Panc1 (cell line): ENCODE measurements at regions not wholly inside any gene's neighbourhood (a gene's known extent, or its start where the extent isn't known, plus 50 kb on each side); places are given as distances from the start of the nearest gene placed in this dataset.

Experiments
- ATAC-seq: fragments of 200-7000 bp; cut with Tn5 transposase; 2 replicates; pipeline ENCODE4 v1.9.1; 2020; ENCODE audit warnings: mild to moderate bottlenecking, moderate library complexity
- BruUV-seq: library from RNA; stranded (reverse); fragments of 400-500 nt; replicated peaks from 2 replicates; lab custom pipeline; 2021; lab: Mats Ljungman, UMichigan
- CTCF ChIA-PET: fragments of 300-600 bp; sonication (Branson Sonifier 250); formaldehyde crosslinking; loops from one replicate; lab custom pipeline; 2022; ENCODE audit warnings: antibody characterized with exemption; lab: Charles Lee
- POLR2A ChIA-PET: fragments of 300-600 bp; sonication (Branson Sonifier 250); formaldehyde crosslinking; loops from one replicate; lab custom pipeline; 2022; ENCODE audit warnings: antibody characterized with exemption; lab: Charles Lee
- DNase-seq: peaks from one replicate; pipeline ENCODE4 v3.0.0-alpha.2; 2010; ENCODE audit warnings: low read depth, low spot score
- H3K27ac ChIP-seq: 2 replicates; pipeline ENCODE4 v1.5.1; 2011; ENCODE audit warnings: mild to moderate bottlenecking, low read length, inconsistent platforms
- H3K27me3 ChIP-seq: fragments of 200-500 bp; sonication (Bioruptor generic); 2 replicates; pipeline ENCODE4 v1.6.0; 2014; ENCODE audit warnings: low read length, inconsistent platforms; ENCODE audit not compliant: control insufficient read depth, insufficient read depth
- H3K36me3 ChIP-seq: fragments of 200-500 bp; sonication (Bioruptor generic); 2 replicates; pipeline ENCODE4 v1.5.1; 2014; ENCODE audit warnings: inconsistent platforms, mild to moderate bottlenecking, low read length, moderate library complexity; ENCODE audit not compliant: control insufficient read depth, insufficient read depth
- H3K4me1 ChIP-seq: 2 replicates; pipeline ENCODE4 v1.5.1; 2011; ENCODE audit warnings: inconsistent platforms, mild to moderate bottlenecking, low read length, moderate library complexity; ENCODE audit not compliant: control insufficient read depth, insufficient read depth
- H3K4me3 ChIP-seq, 2 experiments: 2 replicates each; pipeline ENCODE4 v1.5.1; 2011 to 2012; ENCODE audit warnings: low read depth in 2 of 2, low read length in 2 of 2, mild to moderate bottlenecking in 2 of 2, inconsistent platforms in 1 of 2, moderate library complexity in 1 of 2
- H3K9me3 ChIP-seq: fragments of 200-500 bp; sonication (Bioruptor generic); 2 replicates; pipeline ENCODE4 v1.5.1; 2014; ENCODE audit warnings: low read depth, mild to moderate bottlenecking, inconsistent platforms, low read length, moderate library complexity; ENCODE audit not compliant: control insufficient read depth, insufficient read depth
- POLR2AphosphoS5 ChIP-seq: IDR thresholded peaks from 2 replicates; pipeline ENCODE4 v1.6.1; 2012; ENCODE audit warnings: mild to moderate bottlenecking, low read depth, low read length, moderate library complexity
- SIN3A ChIP-seq: IDR thresholded peaks from 2 replicates; pipeline ENCODE4 v1.6.1; 2012; ENCODE audit warnings: low read depth, mild to moderate bottlenecking, low read length, moderate library complexity, borderline replicate concordance; ENCODE audit not compliant: insufficient read depth
- TCF7L2 ChIP-seq: IDR thresholded peaks from 2 replicates; pipeline ENCODE4 v1.6.1; 2011; ENCODE audit warnings: mild to moderate bottlenecking, low read depth, low read length, inconsistent platforms
- in situ Hi-C: cut with HindIII; loops from 2 replicates; pipeline ENCODE4 v1.10.0; 2016; ENCODE audit warnings: low sequenced_read_pairs, low pct_unique_long_range_greater_than_20kb
- intact Hi-C: fragments of 100-400 bp; cut with micrococcal nuclease; formaldehyde crosslinking; loops from one replicate; pipeline ENCODE4 v1.10.0; 2022; ENCODE audit not compliant: unreplicated experiment
- TF ChIP-seq, protein P1 (sequence below), 2 experiments: IDR thresholded peaks; 2 replicates each; pipeline ENCODE4 v1.6.1; 2011 to 2012; ENCODE audit warnings: low read depth in 2 of 2, control low read depth in 1 of 2, low read length in 1 of 2, mild to moderate bottlenecking in 1 of 2, moderate library complexity in 1 of 2; ENCODE audit not compliant: insufficient read depth in 1 of 2
- TF ChIP-seq, protein P2 (sequence below): fragments of 450-650 bp; IDR thresholded peaks from 2 replicates; pipeline ENCODE4 v1.5.1; 2017; ENCODE audit warnings: mild to moderate bottlenecking

DNA sequence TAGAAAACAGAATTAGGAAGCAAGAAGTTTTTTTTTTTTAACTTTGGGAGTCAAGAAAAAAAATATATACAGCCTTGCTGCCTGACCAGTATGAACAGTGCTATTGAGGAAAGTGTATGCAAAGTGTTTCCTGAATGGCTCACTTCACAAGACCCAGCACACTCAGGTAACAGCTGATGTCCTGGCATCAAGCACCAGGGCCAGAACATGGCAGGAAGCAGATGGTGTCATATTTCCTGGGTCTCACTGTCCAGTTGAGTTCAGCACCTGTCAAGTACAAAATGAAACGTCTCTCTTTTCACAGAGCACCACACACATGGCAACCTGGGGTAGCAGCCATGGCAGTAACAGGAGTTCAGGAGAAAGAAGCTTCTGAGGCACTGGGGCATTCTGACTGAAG, 372.3 kb downstream of the TTLL7 start:
- Histone ChIP-seq H3K27me3 (no peaks in the 10 kb centered on the region), H3K27ac (no peak overlapping the region), H3K9me3 (no peaks in the 10 kb centered on the region), H3K36me3 (no peaks in the 10 kb centered on the region), H3K4me1 (no peaks in the 10 kb centered on the region), H3K4me3 (no peak overlapping the region)
- ATAC-seq (no peak), DNase-seq (no peak)
- in situ Hi-C loops (no loop called here), intact Hi-C loops (no loop called here)
- ChIA-PET POLR2A (no interaction called here), CTCF (no interaction called here)
- TF ChIP-seq, protein P1, sequence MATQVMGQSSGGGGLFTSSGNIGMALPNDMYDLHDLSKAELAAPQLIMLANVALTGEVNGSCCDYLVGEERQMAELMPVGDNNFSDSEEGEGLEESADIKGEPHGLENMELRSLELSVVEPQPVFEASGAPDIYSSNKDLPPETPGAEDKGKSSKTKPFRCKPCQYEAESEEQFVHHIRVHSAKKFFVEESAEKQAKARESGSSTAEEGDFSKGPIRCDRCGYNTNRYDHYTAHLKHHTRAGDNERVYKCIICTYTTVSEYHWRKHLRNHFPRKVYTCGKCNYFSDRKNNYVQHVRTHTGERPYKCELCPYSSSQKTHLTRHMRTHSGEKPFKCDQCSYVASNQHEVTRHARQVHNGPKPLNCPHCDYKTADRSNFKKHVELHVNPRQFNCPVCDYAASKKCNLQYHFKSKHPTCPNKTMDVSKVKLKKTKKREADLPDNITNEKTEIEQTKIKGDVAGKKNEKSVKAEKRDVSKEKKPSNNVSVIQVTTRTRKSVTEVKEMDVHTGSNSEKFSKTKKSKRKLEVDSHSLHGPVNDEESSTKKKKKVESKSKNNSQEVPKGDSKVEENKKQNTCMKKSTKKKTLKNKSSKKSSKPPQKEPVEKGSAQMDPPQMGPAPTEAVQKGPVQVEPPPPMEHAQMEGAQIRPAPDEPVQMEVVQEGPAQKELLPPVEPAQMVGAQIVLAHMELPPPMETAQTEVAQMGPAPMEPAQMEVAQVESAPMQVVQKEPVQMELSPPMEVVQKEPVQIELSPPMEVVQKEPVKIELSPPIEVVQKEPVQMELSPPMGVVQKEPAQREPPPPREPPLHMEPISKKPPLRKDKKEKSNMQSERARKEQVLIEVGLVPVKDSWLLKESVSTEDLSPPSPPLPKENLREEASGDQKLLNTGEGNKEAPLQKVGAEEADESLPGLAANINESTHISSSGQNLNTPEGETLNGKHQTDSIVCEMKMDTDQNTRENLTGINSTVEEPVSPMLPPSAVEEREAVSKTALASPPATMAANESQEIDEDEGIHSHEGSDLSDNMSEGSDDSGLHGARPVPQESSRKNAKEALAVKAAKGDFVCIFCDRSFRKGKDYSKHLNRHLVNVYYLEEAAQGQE (IDR thresholded peaks at IDR 0.05; ENCODE audit: insufficient read depth in 1 of 2, low read depth in 2 of 2, low read length in 1 of 2) = no peak
- TF ChIP-seq TCF7L2 = no peak
- TF ChIP-seq POLR2AphosphoS5 = no peak
- TF ChIP-seq SIN3A = no peak
- TF ChIP-seq, protein P2, sequence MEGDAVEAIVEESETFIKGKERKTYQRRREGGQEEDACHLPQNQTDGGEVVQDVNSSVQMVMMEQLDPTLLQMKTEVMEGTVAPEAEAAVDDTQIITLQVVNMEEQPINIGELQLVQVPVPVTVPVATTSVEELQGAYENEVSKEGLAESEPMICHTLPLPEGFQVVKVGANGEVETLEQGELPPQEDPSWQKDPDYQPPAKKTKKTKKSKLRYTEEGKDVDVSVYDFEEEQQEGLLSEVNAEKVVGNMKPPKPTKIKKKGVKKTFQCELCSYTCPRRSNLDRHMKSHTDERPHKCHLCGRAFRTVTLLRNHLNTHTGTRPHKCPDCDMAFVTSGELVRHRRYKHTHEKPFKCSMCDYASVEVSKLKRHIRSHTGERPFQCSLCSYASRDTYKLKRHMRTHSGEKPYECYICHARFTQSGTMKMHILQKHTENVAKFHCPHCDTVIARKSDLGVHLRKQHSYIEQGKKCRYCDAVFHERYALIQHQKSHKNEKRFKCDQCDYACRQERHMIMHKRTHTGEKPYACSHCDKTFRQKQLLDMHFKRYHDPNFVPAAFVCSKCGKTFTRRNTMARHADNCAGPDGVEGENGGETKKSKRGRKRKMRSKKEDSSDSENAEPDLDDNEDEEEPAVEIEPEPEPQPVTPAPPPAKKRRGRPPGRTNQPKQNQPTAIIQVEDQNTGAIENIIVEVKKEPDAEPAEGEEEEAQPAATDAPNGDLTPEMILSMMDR = no peak
- BruUV-seq = no TSS peak

DNA sequence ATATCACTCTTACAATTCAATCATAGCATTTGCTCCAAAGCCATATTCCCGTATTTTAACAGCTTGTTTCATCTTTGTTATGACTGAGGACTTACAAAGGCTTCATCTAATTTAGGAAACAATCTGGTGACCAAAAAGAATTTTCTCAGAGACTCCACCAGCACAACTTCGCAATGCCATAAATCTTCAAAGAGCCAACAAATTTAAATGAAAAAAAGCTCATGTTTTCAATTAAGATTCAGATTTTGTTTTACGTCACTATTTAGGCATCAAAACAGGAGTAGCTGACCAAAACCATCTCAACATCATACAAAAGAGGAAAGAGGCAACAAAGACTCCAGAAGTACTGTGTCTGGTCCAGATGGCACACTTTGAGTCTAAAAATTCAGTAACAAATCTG, 373.3 kb downstream of the TTLL7 start:
- ATAC-seq (no peak), DNase-seq (no peak)
- ChIA-PET POLR2A (no interaction called here), CTCF (no interaction called here)
- no TSS peak for BruUV-seq
- no peaks in the 10 kb centered on the region for H3K9me3 ChIP-seq
- intact Hi-C loops (no loop called here), in situ Hi-C loops (no loop called here)
- TF ChIP-seq SIN3A (no peak), TCF7L2 (no peak), POLR2AphosphoS5 (no peak)
- TF ChIP-seq, protein P2 = no peak
- TF ChIP-seq, protein P1 (IDR thresholded peaks at IDR 0.05; ENCODE audit: insufficient read depth in 1 of 2, low read depth in 2 of 2, low read length in 1 of 2) = no peak
- no peaks in the 10 kb centered on the region for H3K36me3 ChIP-seq
- H3K4me1 ChIP-seq = no peaks in the 10 kb centered on the region
- no peak overlapping the region for H3K4me3 ChIP-seq
- no peak overlapping the region for H3K27ac ChIP-seq
- H3K27me3 ChIP-seq = no peaks in the 10 kb centered on the region
